GM18520 (cell line): ENCODE measurements at regions not wholly inside any gene's neighbourhood (a gene's known extent, or its start where the extent isn't known, plus 50 kb on each side); places are given as distances from the start of the nearest gene placed in this dataset.

Experiments
- ATAC-seq: cut with Tn5 transposase; IDR thresholded peaks from one replicate; pipeline ENCODE4 v1.9.1; 2021; ENCODE audit not compliant: unreplicated experiment

- ATAC-seq: no peak
Measured at GRCh38 chr14:48914382-48914781, 671.8 kb downstream of the RPS29 start.

- ATAC-seq: no peak
Measured at GRCh38 chr14:48900565-48900964, 685.6 kb downstream of the RPS29 start.

- no peak for ATAC-seq
Measured at GRCh38 chr14:48890333-48890732, 695.8 kb downstream of the RPS29 start.

- no peak for ATAC-seq
Measured at GRCh38 chr14:48876806-48877340, 709.3 kb downstream of the RPS29 start.

GRCh38 chr14:48874711-48875110 lies 711.5 kb downstream of the RPS29 start:
- ATAC-seq: no peak

- no peak for ATAC-seq
Measured at GRCh38 chr14:48857366-48857765, 728.8 kb downstream of the RPS29 start.

GRCh38 chr14:48853159-48853558 lies 733.0 kb downstream of the RPS29 start:
- ATAC-seq: no peak

GRCh38 chr14:48849741-48850322 lies 736.3 kb downstream of the RPS29 start:
- ATAC-seq: no peak

GRCh38 chr14:48842785-48843184 lies 743.4 kb downstream of the RPS29 start:
- ATAC-seq: no peak

GRCh38 chr14:48826058-48826457 lies 760.1 kb downstream of the RPS29 start:
- no peak for ATAC-seq

- no peak for ATAC-seq
Measured at GRCh38 chr14:48814562-48814961, 771.6 kb downstream of the RPS29 start.

GRCh38 chr14:48805315-48805714 lies 780.9 kb downstream of the RPS29 start:
- no peak for ATAC-seq

- no peak for ATAC-seq
Measured at GRCh38 chr14:48792376-48793024, 793.7 kb downstream of the RPS29 start.

GRCh38 chr14:48788771-48789170 lies 797.4 kb downstream of the RPS29 start:
- no peak for ATAC-seq

- no peak for ATAC-seq
Measured at GRCh38 chr14:48786498-48786897, 799.7 kb downstream of the RPS29 start.

GRCh38 chr14:48771717-48772116 lies 814.5 kb downstream of the RPS29 start:
- ATAC-seq: no peak

GRCh38 chr14:48751293-48751692 lies 834.9 kb downstream of the RPS29 start:
- ATAC-seq: no peak

GRCh38 chr14:48748151-48748675 lies 838.0 kb downstream of the RPS29 start:
- ATAC-seq: no peak

GRCh38 chr14:48747561-48748089 lies 838.6 kb downstream of the RPS29 start:
- no peak for ATAC-seq

GRCh38 chr14:48744202-48744601 lies 842.0 kb downstream of the RPS29 start:
- no peak for ATAC-seq

GRCh38 chr14:48738186-48738925 lies 847.8 kb downstream of the RPS29 start:
- ATAC-seq: no peak

GRCh38 chr14:48735607-48736006 lies 850.6 kb downstream of the RPS29 start:
- no peak for ATAC-seq
